ENCODE measurements at regions not wholly inside any gene's neighbourhood (a gene's known extent, or its start where the extent isn't known, plus 50 kb on each side); places are given as distances from the start of the nearest gene placed in this dataset.

DNA sequence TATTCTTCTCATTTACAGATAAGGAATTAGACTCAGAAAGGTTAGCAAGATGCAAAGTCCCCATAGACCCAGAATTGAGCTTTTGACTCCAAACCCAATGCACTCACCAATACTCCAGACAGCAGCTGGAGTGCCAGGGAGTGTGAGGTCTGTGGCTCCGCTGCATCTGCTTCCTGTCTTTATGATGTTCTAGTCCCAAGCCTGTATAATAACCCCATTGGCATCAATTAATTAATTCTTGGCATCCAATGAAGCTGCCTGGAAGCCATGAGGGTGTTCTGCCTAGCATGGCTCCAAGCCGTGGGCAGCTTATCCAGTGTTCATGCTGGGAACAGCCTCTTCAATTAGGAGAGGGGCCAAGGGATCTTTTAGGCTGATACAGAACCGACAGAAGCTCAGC is 188.7 kb downstream of the GIPC2 start:
- intact Hi-C loops (cut with DNase I): no loop called here
- TF ChIP-seq, protein P1, sequence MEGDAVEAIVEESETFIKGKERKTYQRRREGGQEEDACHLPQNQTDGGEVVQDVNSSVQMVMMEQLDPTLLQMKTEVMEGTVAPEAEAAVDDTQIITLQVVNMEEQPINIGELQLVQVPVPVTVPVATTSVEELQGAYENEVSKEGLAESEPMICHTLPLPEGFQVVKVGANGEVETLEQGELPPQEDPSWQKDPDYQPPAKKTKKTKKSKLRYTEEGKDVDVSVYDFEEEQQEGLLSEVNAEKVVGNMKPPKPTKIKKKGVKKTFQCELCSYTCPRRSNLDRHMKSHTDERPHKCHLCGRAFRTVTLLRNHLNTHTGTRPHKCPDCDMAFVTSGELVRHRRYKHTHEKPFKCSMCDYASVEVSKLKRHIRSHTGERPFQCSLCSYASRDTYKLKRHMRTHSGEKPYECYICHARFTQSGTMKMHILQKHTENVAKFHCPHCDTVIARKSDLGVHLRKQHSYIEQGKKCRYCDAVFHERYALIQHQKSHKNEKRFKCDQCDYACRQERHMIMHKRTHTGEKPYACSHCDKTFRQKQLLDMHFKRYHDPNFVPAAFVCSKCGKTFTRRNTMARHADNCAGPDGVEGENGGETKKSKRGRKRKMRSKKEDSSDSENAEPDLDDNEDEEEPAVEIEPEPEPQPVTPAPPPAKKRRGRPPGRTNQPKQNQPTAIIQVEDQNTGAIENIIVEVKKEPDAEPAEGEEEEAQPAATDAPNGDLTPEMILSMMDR (IDR thresholded peaks at IDR 0.05): no peak
- no peak for TF ChIP-seq POLR2A (IDR thresholded peaks at IDR 0.05)

DNA sequence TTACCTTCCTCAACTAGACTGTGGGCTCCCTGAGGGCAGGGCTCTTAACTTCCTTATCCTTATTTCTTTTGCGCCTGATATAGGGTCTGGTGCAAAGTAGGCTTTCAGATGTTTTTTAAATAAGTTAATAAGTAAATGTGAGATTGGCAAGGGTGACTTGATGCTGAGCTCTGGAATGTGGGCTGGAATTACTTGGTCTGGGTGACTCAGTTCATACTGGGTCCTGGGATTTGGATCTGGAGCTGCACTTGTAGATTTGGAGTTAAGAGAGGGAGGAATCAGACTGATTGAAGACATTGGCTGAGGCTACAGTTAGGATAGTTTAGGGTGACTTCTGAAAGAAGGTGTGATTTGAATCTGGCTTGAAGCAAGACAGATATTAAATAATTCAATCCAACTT is 190.9 kb downstream of the GIPC2 start:
- Histone ChIP-seq H3K4me3 (no peak overlapping the region), H3K27me3 (no peaks in the 10 kb centered on the region), H3K9me3 (no peaks in the 10 kb centered on the region), H3K4me1 (peaks cover 0 to 33% (median 9%) of the 10 kb centered on the region in 3 donors), H3K27ac (no peak overlapping the region), H3K36me3 (no peaks in the 10 kb centered on the region)
- 85 to 90% methylated on average over 1 of the region's 1 CpG for WGBS, 2 donors
- DNase-seq: no peak
- intact Hi-C loops (cut with DNase I): no loop called here
- TF ChIP-seq, protein P1 (IDR thresholded peaks at IDR 0.05): no peak
- TF ChIP-seq POLR2A (IDR thresholded peaks at IDR 0.05): no peak

More for the DNA sequence above, 188.7 kb downstream of the GIPC2 start:
- WGBS, 2 donors: 49 to 60% methylated on average over 2 to 3 of the region's 3 CpGs
- H3K4me1 ChIP-seq: peaks cover 0 to 21% (median 4%) of the 10 kb centered on the region in 3 donors
- no peak overlapping the region for H3K4me3 ChIP-seq
- no peaks in the 10 kb centered on the region for H3K27me3 ChIP-seq
- no peak overlapping the region for H3K27ac ChIP-seq
- H3K9me3 ChIP-seq: no peaks in the 10 kb centered on the region
- no peaks in the 10 kb centered on the region for H3K36me3 ChIP-seq
- DNase-seq: no peak

DNA sequence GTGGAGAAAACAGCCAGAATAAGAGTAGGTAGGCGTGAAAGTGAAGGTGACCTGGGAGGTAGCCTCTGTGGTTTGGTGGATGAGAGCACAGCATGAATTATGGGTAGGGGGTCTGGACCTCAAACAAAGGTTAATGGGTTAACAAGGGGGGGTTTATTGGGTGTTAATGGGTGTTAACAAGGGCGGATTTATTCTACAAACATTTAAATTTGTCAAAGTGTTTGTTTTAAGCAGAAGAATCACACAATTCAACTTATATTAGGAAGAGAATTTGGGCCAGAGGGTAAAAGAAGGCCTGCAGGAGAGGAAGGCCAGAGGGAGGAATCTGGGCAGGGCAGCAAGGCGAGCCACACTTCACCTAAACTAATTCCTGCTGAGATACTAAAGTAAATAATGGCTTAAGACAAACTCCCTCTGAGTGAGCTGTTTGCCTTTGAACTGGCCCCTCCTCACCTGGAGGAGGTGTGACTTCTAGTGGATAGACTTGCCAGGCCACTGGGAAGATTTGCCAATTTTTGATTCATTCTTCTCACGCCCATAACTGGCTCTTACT is 191.7 kb downstream of the GIPC2 start:
- H3K27me3 ChIP-seq: no peaks in the 10 kb centered on the region
- H3K36me3 ChIP-seq: no peaks in the 10 kb centered on the region
- DNase-seq: no peak
- H3K9me3 ChIP-seq: no peaks in the 10 kb centered on the region
- WGBS, 2 donors: 41 to 43% methylated on average over 4 of the region's 4 CpGs
- peak overlapping the region in 3 of 4 donors; percentile 35 to 57 (median 45) for H3K27ac ChIP-seq
- TF ChIP-seq, protein P1 (IDR thresholded peaks at IDR 0.05): no peak
- no peak for TF ChIP-seq POLR2A (IDR thresholded peaks at IDR 0.05)
- peaks cover 0 to 33% (median 9%) of the 10 kb centered on the region in 3 donors for H3K4me1 ChIP-seq
- intact Hi-C loops (cut with DNase I): no loop called here
- H3K4me3 ChIP-seq: no peak overlapping the region

DNA sequence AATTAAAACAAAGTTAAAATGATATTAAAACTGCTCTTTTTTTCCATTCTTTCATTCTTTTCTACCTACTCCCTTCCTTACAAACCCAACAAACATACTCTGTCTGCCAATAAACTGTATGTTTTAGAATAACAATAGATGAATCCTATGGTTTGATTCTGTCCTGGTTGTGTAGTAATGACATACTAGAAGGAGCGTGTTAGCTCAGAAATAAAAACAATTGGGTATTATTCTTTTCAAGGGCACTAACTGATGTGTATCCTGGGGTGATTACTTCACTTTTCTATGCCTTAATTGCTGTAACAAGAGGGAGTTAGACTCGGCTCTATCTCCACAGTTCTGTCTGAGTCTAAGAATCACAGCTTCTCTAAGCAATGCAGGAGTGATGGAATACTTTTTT is 194.4 kb downstream of the GIPC2 start:
- no peak for TF ChIP-seq POLR2A (IDR thresholded peaks at IDR 0.05)
- TF ChIP-seq, protein P1 (IDR thresholded peaks at IDR 0.05): no peak
- peaks cover 0 to 33% (median 9%) of the 10 kb centered on the region in 3 donors for H3K4me1 ChIP-seq
- H3K36me3 ChIP-seq: no peaks in the 10 kb centered on the region
- no peaks in the 10 kb centered on the region for H3K27me3 ChIP-seq
- no peak for DNase-seq
- H3K27ac ChIP-seq: no peak overlapping the region
- H3K9me3 ChIP-seq: no peaks in the 10 kb centered on the region
- no peak overlapping the region for H3K4me3 ChIP-seq
- 35 to 49% methylated on average over 2 of the region's 2 CpGs for WGBS, 2 donors
- intact Hi-C loops (cut with DNase I): no loop called here

DNA sequence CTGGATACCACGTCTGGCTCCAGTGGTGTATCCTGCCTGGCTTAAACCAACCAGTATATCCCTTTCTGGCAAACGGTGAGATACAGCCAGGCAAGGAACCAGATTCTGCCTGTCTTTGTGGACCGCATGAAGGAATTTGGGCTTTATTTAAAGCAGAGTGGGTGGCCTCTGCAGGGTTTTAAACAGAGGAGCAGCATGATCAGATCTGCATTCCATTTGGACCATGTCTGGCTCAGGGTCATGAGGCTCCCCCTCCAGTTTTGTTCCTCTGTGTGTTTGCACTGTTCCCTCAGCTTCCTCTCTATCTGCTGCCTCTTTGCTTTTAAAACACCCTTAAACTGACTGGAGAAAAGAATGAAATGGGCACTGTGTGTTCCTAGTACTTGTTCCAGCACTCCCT is 195.0 kb downstream of the GIPC2 start:
- H3K4me3 ChIP-seq: no peak overlapping the region
- 11 to 25% methylated on average over 3 of the region's 3 CpGs for WGBS, 2 donors
- peaks cover 0 to 33% (median 9%) of the 10 kb centered on the region in 3 donors for H3K4me1 ChIP-seq
- H3K27ac ChIP-seq: no peak overlapping the region
- H3K36me3 ChIP-seq: no peaks in the 10 kb centered on the region
- no peak for DNase-seq
- no peak for TF ChIP-seq POLR2A (IDR thresholded peaks at IDR 0.05)
- TF ChIP-seq, protein P1 (IDR thresholded peaks at IDR 0.05): no peak
- intact Hi-C loops (cut with DNase I): no loop called here
- no peaks in the 10 kb centered on the region for H3K9me3 ChIP-seq
- H3K27me3 ChIP-seq: no peaks in the 10 kb centered on the region

All from esophagus squamous epithelium (tissue), 5 donors.